T-helper 9 cell (primary cell): ENCODE measurements at regions not wholly inside any gene's neighbourhood (a gene's known extent, or its start where the extent isn't known, plus 50 kb on each side); places are given as distances from the start of the nearest gene placed in this dataset.
"Not testable (repeated sequence)": the region's sequence is repeated elsewhere in the genome, so short reads cannot be mapped to it uniquely, and the experiment has no call there.

ENCODE experiments used
- DNase-seq: peaks from one replicate; pipeline ENCODE4 v3.0.0-alpha.2; 2020

- not testable (repeated sequence) for DNase-seq
Observed at GRCh38 chr14:106185174-106185836, 658.9 kb downstream of the TMEM121 start.

GRCh38 chr14:106185837-106186233, 659.5 kb downstream of the TMEM121 start:
- peak; percentile 60 for DNase-seq

GRCh38 chr14:106187216-106187615, 660.8 kb downstream of the TMEM121 start:
- no peak for DNase-seq

GRCh38 chr14:106192701-106193100, 666.3 kb downstream of the TMEM121 start:
- not testable (repeated sequence) for DNase-seq

DNA sequence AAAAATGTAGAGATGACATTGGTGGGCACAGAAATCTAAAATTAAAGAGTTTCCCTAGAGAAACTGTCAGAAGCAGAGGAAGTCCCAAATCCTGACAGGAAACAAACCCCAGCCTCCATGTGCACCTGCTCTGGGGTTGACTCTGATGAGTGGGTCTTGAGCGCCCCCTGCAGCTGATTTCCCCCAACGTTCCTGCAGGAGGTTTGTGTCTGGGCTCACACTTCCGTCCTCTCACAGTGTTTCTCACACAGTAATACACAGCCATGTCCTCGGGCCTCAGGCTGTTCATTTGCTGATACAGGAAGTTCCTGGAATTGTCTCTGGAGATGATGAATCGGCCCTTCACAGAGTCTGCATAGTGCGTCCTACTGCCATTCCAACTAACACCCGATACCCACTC, 670.1 kb downstream of the TMEM121 start:
- peak; percentile 59 for DNase-seq

DNA sequence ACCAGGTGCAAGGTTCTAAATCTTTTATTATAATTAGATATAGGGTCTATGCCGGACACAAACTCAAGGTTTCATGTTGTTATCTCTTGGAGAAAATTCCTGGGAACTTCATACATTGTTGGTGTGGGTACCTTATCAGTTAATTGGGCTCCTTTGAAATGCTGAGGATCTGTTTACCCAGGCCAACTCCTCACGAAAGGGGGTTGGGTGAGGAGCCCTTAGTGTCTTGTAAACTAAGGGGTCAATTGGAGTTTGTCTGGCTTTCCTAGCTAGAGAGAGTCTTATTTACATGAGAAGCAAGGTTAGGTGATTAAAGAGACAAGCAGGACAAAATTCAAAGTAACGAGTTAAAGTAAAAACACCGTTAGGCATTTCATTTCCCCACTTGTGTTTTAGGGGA, 670.9 kb downstream of the TMEM121 start:
- DNase-seq, result not testable (repeated sequence)

- DNase-seq, result no peak
Observed at GRCh38 chr14:106199097-106199496, 672.7 kb downstream of the TMEM121 start.

- DNase-seq, result no peak
Observed at GRCh38 chr14:106200541-106201315, 674.3 kb downstream of the TMEM121 start.

DNA sequence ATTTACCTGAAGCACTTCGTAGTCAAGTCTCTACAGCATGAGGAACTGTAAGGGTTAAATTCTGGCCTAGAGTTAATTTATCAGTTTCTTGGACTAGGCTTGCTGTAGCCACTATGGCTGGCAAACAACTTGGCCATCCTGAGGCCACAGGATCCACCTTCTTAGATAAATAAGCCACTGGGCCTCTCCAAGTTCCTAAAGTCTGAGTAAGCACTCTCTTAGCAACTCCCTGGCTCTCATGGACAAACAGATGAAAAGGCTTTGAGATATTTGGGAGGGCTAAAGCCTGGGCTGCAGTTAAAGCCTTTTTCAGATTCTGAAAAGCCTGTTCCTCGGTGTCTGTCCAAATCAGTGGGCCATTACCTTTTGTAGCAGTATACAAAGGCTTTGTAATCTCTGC, 675.0 kb downstream of the TMEM121 start:
- DNase-seq, result no peak

- DNase-seq, result no peak
Observed at GRCh38 chr14:106203438-106203837, 677.1 kb downstream of the TMEM121 start.

GRCh38 chr14:106204063-106204462, 677.7 kb downstream of the TMEM121 start:
- no peak for DNase-seq

DNA sequence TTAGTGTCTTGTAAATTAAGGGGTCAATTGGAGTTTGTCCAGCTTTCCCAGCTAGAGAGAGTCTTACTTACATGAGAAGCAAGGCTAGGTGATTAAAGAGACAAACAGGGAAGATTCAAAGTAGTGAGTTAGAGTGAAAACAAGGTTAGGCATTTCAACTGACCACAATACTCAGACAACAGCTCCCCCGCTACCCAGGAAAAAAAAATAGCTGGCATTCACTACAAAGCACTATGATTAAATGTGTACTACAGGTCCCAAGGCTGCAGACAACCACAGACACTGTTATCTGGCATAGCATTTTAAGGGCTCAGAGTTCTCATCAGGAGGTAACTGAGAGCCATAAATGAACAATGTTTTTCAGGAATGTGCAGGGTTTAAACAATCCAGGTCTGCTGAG, 680.9 kb downstream of the TMEM121 start:
- DNase-seq, result no peak

- no peak for DNase-seq
Observed at GRCh38 chr14:106208794-106209193, 682.4 kb downstream of the TMEM121 start.

DNA sequence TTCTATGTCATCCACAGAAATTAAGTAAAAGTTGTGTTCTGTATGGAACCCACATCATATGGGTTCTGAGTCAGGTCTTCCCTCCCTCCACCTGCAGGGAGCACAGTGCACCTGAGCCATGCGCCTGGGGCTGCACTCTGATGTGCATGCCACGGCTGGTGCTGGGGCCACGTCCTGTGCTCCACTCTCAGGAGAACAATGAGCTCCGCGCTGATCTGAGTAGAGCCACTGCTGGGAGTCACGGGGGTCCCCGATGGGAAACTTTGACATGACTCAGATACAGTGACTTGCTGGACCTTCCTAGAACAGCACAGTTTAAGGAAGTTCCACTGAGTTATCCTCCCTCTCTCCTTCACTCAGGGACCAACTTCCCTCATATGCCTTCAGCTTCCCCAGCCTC, 683.4 kb downstream of the TMEM121 start:
- DNase-seq, result peak; percentile 21

DNA sequence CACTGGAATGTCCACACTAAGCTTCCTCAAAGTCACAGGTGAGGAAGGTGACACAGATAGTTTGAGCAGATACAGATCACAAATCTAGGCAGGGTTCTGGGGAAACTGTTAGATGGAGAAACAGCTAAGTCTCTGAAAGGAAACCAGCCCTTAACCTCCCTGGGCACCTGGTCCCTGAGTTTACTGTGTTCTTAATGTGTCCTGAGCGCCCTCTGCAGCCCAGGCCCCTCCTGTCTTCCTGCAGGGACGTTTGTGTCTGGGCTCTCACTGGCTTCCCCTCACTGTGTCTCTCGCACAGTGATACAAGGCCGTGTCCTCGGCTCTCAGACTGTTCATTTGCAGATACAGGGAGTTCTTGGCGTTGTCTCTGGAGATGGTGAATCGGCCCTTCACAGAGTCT, 684.3 kb downstream of the TMEM121 start:
- DNase-seq, result no peak

DNA sequence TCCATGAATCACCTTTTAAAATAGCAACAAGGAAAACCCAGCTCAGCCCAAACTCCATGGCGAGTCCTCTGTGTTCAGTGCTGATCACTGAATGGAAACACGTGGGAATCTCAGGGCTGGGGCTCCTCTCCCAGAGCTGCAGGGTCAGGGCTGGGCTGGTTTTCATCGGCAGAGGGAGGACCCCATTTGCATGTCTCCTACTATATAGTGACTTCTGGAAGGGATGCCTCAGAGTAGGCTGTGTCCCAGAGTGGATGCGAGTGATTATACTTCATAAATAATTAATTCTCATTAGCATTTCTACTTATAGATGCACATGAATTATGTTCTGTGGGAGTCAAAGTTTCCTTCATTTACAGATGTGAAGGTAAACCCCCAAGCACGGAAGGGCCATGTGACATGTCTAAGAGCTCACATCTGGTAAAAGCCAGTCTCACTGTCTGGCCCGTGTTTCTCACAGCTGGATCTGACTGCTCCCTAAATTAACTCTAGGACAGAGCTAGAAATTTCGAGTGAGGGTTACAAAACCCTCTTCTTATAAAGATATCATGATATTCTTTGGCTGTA, 685.0 kb downstream of the TMEM121 start:
- DNase-seq, result no peak

DNA sequence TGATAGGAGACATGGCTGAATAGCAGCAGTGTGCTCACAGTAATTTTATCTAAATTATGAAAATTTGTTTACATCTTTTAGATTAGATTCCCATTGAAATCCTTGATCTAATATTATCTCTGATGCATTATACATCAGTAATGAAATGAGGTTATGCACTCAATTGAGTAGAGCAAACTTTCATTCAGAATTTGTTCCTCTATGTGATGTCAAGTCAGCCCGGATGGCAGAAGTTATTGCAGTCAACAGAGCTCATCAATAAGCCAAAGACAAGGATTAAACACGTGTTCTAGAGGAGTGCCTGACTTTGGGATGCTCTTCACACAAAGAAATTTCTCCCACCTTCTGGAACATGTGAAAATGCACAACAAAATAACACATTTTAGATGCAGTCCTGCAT, 688.8 kb downstream of the TMEM121 start:
- no peak for DNase-seq

- DNase-seq, result no peak
Observed at GRCh38 chr14:106216679-106217078, 690.3 kb downstream of the TMEM121 start.

DNA sequence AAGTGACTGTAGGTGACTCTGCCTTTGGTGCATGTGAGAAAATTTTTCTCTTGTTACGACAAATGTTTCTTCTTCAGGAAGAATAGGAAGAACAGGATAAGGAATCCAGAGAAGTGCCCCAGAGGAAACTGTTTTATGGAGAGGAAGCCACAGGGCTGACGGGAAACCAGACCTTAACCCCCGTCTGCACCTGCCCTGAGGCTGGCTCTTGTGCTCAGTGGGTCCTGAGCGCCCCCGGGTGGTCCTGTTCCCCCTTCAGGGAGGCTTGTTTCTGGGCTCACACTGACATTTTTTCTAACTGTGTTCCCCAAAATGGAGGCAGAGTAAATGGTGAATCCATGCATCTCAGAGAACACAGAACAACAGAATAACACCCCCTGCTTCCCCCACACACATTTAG, 691.8 kb downstream of the TMEM121 start:
- DNase-seq, result no peak

- no peak for DNase-seq
Observed at GRCh38 chr14:106222311-106222710, 695.9 kb downstream of the TMEM121 start.

- DNase-seq, result no peak
Observed at GRCh38 chr14:106222731-106223130, 696.3 kb downstream of the TMEM121 start.

DNA sequence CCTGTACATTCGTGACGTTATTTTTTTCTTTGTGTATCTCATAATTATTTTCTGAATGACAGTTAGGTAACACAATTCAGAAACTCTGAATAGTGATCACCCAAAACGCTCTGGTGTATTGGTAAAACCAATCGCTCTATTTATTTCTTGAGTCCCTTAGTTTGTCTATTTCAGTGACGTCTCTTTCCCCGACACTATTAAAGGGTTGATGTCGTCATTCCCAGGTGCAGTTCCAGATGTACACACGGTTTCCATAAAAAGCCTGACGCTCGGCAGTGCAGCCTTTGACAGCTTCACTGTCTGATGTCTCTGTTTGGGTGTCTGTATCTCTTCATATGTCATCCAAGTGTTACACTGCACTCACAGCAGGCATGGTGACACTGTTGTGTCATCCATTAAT, 701.4 kb downstream of the TMEM121 start:
- DNase-seq, result no peak

GRCh38 chr14:106228541-106229158, 702.3 kb downstream of the TMEM121 start:
- no peak for DNase-seq

DNA sequence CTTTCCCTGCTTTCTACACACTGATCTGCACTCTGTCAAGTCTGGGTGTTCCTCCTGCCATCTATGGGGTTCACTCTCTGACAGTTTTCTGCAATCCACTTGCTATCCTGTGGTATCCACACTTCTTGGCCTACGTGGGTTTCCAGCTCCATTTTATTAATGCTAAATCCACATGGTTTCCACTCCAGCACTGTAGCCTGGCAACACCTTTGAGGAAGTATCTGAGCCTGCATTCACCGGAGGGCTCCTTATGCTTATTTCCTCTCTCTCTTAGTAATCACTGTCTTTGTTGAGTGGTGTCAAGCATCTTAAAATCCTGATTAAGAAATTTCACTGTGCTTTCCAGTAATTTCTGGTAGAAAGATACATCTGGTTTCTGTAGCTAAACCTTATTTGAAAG, 703.7 kb downstream of the TMEM121 start:
- no peak for DNase-seq
